HG03521 (cell line): ENCODE measurements at regions not wholly inside any gene's neighbourhood (a gene's known extent, or its start where the extent isn't known, plus 50 kb on each side); places are given as distances from the start of the nearest gene placed in this dataset.
"Not testable (repeated sequence)": the region's sequence is repeated elsewhere in the genome, so short reads cannot be mapped to it uniquely, and the experiment has no call there.

Experiments
- ATAC-seq: cut with Tn5 transposase; IDR thresholded peaks from one replicate; pipeline ENCODE4 v1.9.1; 2021; ENCODE audit warnings: mild to moderate bottlenecking, moderate library complexity; ENCODE audit not compliant: unreplicated experiment

- ATAC-seq: no peak
Measured at GRCh38 chr12:67484791-67485480, 163.6 kb upstream of the DYRK2 start.

GRCh38 chr12:67486671-67487070 is 161.9 kb upstream of the DYRK2 start:
- no peak for ATAC-seq

GRCh38 chr12:67488349-67488748 is 160.2 kb upstream of the DYRK2 start:
- ATAC-seq: not testable (repeated sequence)

GRCh38 chr12:67489007-67489406 is 159.5 kb upstream of the DYRK2 start:
- ATAC-seq: no peak

GRCh38 chr12:67496581-67496980 is 152.0 kb upstream of the DYRK2 start:
- no peak for ATAC-seq

- ATAC-seq: no peak
Measured at GRCh38 chr12:67498991-67499390, 149.6 kb upstream of the DYRK2 start.

GRCh38 chr12:67501362-67501761 is 147.2 kb upstream of the DYRK2 start:
- no peak for ATAC-seq

GRCh38 chr12:67504026-67504425 is 144.5 kb upstream of the DYRK2 start:
- no peak for ATAC-seq

GRCh38 chr12:67506739-67507138 is 141.8 kb upstream of the DYRK2 start:
- no peak for ATAC-seq

- no peak for ATAC-seq
Measured at GRCh38 chr12:67508830-67509229, 139.7 kb upstream of the DYRK2 start.

- ATAC-seq: no peak
Measured at GRCh38 chr12:67509666-67510386, 138.7 kb upstream of the DYRK2 start.

GRCh38 chr12:67512061-67512460 is 136.5 kb upstream of the DYRK2 start:
- ATAC-seq: no peak

- ATAC-seq: no peak
Measured at GRCh38 chr12:67514502-67514901, 134.0 kb upstream of the DYRK2 start.

GRCh38 chr12:67515679-67516340 is 132.7 kb upstream of the DYRK2 start:
- no peak for ATAC-seq

- no peak for ATAC-seq
Measured at GRCh38 chr12:67517181-67517887, 131.2 kb upstream of the DYRK2 start.

- no peak for ATAC-seq
Measured at GRCh38 chr12:67519484-67520433, 128.8 kb upstream of the DYRK2 start.

- no peak for ATAC-seq
Measured at GRCh38 chr12:67520606-67521005, 127.9 kb upstream of the DYRK2 start.

- ATAC-seq: no peak
Measured at GRCh38 chr12:67522222-67522621, 126.3 kb upstream of the DYRK2 start.

GRCh38 chr12:67523538-67523937 is 125.0 kb upstream of the DYRK2 start:
- ATAC-seq: no peak
